ENCODE measurements at regions not wholly inside any gene's neighbourhood (a gene's known extent, or its start where the extent isn't known, plus 50 kb on each side); places are given as distances from the start of the nearest gene placed in this dataset.

DNA sequence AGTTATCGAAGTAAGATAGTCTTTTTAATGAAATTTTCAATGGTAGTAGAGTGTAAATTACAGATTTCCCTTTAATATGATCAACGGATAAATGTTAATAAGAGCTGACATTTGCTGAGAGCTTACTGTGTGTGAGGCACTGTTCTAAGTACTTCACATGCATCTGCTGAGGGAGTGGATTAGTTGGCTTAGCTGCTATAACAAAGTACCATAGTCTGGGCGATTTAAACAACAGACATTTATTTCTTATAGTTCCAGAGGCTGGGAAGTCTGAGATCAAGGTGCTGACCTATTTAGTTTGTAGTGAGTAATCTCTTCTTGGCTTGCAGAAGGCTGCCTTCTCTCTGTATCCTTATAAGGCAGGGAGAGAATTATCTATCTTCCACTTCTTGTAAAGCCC is 174.3 kb downstream of the CEP135 start:
- H3K4me3 ChIP-seq (replicated peaks; ENCODE audit: low read depth, low read length): no peak overlapping the region
- TF ChIP-seq, protein P1, sequence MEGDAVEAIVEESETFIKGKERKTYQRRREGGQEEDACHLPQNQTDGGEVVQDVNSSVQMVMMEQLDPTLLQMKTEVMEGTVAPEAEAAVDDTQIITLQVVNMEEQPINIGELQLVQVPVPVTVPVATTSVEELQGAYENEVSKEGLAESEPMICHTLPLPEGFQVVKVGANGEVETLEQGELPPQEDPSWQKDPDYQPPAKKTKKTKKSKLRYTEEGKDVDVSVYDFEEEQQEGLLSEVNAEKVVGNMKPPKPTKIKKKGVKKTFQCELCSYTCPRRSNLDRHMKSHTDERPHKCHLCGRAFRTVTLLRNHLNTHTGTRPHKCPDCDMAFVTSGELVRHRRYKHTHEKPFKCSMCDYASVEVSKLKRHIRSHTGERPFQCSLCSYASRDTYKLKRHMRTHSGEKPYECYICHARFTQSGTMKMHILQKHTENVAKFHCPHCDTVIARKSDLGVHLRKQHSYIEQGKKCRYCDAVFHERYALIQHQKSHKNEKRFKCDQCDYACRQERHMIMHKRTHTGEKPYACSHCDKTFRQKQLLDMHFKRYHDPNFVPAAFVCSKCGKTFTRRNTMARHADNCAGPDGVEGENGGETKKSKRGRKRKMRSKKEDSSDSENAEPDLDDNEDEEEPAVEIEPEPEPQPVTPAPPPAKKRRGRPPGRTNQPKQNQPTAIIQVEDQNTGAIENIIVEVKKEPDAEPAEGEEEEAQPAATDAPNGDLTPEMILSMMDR (IDR thresholded peaks at IDR 0.05; ENCODE audit: low read length, missing control alignments): no peak
- no peak for DNase-seq (ENCODE audit: low read depth)

DNA sequence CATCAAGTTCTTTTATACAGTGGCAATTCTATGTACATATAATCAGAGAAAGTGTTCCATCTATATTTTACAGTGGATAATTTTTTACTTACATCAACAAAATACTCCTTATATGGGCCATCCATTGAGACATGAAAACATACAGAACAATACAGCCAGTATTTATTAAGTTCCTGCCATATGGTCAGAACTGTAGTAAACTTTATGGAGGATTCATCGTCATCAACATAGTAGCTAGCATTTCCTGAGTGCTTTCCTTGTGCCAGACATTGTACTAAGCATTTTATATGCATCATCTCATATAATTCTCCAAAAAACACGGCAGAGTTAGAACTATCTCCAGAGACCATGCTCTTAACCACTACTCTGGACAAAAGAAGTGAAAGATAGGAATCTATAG is 170.1 kb downstream of the CEP135 start:
- no peak overlapping the region for H3K4me3 ChIP-seq (replicated peaks; ENCODE audit: low read depth, low read length)
- no peak for DNase-seq (ENCODE audit: low read depth)
- TF ChIP-seq, protein P1 (IDR thresholded peaks at IDR 0.05; ENCODE audit: low read length, missing control alignments): no peak

DNA sequence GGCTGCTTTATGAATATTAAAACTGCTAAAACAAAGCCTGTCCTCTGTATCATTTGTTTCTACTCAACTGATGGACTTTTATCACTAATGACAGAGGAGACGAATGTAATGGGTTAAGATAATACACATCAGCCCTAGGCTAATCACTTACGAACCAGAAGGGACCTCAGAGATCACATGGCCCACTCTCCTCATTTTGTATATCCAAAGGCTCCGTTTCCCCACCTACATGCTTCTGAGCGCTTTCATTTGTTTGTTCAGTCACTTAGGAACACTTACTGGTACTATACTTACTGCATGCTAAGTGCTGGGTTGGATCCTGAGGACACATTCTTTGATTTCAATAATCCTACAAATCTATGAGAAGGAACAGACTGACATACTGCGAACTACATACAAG is 169.3 kb downstream of the CEP135 start:
- no peak for DNase-seq (ENCODE audit: low read depth)
- TF ChIP-seq, protein P1 (IDR thresholded peaks at IDR 0.05; ENCODE audit: low read length, missing control alignments): no peak

DNA sequence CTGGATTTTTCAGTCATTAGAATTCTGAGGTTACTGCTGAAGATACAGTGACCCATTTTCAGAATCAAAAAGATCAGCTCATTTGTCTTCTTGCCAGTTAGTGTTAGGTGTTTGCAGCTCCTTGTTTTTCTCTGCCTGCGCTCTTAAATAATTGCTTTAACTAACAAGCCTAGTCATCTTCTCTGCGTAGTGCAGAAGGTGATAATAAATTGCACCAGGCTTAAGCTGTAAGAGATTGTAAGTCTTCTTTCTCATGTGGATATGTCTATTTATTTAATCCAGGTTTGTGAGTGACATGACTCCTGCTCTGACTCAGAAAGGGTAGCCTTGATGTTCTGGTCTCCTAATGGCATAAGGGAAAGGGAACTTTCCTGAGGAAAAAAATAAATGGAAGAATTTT is 167.2 kb downstream of the CEP135 start:
- DNase-seq (ENCODE audit: low read depth): no peak
- TF ChIP-seq, protein P1 (IDR thresholded peaks at IDR 0.05; ENCODE audit: low read length, missing control alignments): no peak
- H3K4me3 ChIP-seq (replicated peaks; ENCODE audit: low read depth, low read length): no peak overlapping the region

More for the DNA sequence above, 169.3 kb downstream of the CEP135 start:
- H3K4me3 ChIP-seq (replicated peaks; ENCODE audit: low read depth, low read length): no peak overlapping the region

DNA sequence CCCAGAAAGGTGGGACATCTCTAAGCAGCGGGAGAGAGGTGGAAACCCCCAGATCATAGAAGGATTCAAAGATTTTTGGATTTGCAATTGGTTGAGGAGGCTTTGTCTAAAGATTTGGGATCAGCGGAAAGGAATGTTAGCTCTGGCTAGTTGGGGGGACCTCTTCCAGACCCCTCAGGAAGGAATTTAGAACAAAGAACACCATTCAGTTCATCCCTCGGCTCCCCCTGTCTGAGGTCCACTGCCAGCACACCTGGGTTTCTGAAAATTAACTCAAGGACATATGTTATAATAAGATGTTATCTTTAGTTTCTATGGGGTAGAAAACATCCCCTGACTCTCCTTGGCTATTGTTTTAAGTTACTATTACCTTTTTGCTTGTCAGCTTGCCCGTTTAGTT is 163.6 kb downstream of the CEP135 start:
- no peak for DNase-seq (ENCODE audit: low read depth)
- TF ChIP-seq, protein P1 (IDR thresholded peaks at IDR 0.05; ENCODE audit: low read length, missing control alignments): no peak
- no peak overlapping the region for H3K4me3 ChIP-seq (replicated peaks; ENCODE audit: low read depth, low read length)

DNA sequence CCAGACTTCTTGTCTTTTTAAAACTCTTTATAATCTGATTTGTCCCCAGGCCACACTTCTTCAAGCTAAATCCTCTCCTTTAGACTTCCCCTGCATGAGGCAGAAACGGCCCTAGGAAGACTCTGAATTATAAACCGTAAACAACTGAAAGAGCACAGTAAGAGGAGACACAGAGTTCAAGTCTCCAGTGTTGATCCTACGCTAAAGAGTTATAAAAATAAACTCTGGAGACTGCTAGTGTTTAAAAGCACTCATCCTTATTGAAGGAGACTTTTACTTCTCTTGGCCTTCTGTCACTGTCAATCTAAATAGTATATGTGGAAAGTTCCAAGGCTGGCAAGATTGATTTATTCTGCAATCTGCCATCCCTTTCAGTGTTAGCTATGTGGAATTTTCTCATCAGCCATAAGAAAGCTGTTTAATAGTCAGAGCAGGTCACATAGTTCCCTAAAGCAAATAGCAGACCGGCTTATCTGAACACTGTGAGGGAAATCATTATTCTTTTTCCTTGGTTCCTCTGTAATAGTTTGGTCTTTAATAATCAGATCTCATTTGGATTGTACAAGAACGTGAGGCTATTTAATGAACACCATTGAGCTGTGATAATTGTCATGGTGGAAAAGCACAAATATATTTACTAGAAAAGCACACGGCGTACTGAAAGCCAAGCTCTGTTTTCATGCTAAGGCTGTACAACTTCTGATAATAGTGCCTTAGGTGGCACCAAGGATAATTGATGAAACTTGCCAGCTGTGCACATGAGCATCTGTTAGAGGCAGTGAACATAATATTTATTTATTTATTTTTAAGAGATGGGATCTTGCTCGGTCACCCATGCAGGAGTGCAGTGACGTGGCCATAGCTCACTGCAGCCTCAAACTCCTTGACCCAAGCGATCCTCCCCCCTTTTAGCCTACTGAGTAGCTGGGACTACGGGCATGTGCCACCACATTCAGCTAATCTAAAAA is 157.7 kb downstream of the CEP135 start:
- H3K4me3 ChIP-seq (replicated peaks; ENCODE audit: low read depth, low read length): no peak overlapping the region
- no peak for DNase-seq (ENCODE audit: low read depth)
- TF ChIP-seq, protein P1 (IDR thresholded peaks at IDR 0.05; ENCODE audit: low read length, missing control alignments): no peak

All from fibroblast of pulmonary artery (primary cell).